Mucosa of descending colon (tissue), 3 donors: ENCODE measurements at regions not wholly inside any gene's neighbourhood (a gene's known extent, or its start where the extent isn't known, plus 50 kb on each side); places are given as distances from the start of the nearest gene placed in this dataset.

ENCODE experiments used
- ATAC-seq: fragments of 200-7000 bp; cut with Tn5 transposase; one replicate; pipeline ENCODE4 v1.9.1; 2020; ENCODE audit warnings: mild to moderate bottlenecking, moderate library complexity
- DNase-seq, 3 donors: peaks; one replicate each; pipeline ENCODE4 v3.0.0-alpha.2; 2020
- H3K36me3 ChIP-seq: fragments of 200-600 bp; one replicate; pipeline ENCODE4 v1.8.0; 2021; ENCODE audit warnings: low read depth, mild to moderate bottlenecking
- H3K4me1 ChIP-seq: fragments of 200-600 bp; one replicate; pipeline ENCODE4 v1.8.0; 2021; ENCODE audit warnings: low read depth, mild to moderate bottlenecking
- H3K4me3 ChIP-seq: fragments of 200-600 bp; one replicate; pipeline ENCODE4 v1.8.0; 2021; ENCODE audit warnings: mild to moderate bottlenecking
- H3K9me3 ChIP-seq: fragments of 200-600 bp; one replicate; pipeline ENCODE4 v1.8.0; 2021; ENCODE audit warnings: mild to moderate bottlenecking
- intact Hi-C, 2 donors: fragments of 100-400 bp; cut with DNase I in 1 of 2; cut with micrococcal nuclease in 1 of 2; formaldehyde crosslinking; loops; one replicate each; pipeline versions ENCODE4 v1.11.0 to v1.11.1; 2022; cut with DNase I, micrococcal nuclease
- TF ChIP-seq, protein P1 (sequence below): fragments of 200-600 bp; IDR thresholded peaks from one replicate; pipeline ENCODE4 v1.8.0; 2022; ENCODE audit warnings: antibody characterized with exemption, mild to moderate bottlenecking
- donor health status: DM: no; HTN: no; CAD: no; lungs with moderate emphysema.
- donor health status: DM: no; HTN: no; CAD: no.
- donor health status: DM: no; HTN: yes; CAD: no.

DNA sequence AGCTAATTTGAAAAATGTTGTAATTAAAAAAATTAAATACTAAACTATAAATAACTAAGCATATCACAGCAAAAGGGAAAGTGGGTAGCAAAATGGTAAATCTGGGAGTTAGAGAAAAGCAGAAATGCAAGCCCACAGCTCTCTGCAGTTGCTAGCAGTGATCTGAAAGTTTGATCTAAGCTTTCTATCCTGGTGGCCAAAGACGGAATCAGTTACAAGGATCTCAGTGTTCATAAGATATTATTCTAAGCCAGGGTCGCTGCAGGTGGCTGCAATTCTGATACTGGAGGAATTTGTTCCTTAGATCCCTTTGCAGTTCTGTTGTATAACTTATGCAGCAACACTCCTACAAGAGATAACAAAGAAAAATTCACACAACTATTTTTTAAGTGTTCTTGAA, 363.7 kb downstream of the SETD4 start:
- no peak for ATAC-seq
- intact Hi-C loops, result no loop called here
- Histone ChIP-seq H3K9me3 (no peaks in the 10 kb centered on the region), H3K4me3 (no peak overlapping the region), H3K36me3 (no peaks in the 10 kb centered on the region), H3K4me1 (no peaks in the 10 kb centered on the region)
- no peak for DNase-seq
- TF ChIP-seq, protein P1, sequence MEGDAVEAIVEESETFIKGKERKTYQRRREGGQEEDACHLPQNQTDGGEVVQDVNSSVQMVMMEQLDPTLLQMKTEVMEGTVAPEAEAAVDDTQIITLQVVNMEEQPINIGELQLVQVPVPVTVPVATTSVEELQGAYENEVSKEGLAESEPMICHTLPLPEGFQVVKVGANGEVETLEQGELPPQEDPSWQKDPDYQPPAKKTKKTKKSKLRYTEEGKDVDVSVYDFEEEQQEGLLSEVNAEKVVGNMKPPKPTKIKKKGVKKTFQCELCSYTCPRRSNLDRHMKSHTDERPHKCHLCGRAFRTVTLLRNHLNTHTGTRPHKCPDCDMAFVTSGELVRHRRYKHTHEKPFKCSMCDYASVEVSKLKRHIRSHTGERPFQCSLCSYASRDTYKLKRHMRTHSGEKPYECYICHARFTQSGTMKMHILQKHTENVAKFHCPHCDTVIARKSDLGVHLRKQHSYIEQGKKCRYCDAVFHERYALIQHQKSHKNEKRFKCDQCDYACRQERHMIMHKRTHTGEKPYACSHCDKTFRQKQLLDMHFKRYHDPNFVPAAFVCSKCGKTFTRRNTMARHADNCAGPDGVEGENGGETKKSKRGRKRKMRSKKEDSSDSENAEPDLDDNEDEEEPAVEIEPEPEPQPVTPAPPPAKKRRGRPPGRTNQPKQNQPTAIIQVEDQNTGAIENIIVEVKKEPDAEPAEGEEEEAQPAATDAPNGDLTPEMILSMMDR, result no peak

DNA sequence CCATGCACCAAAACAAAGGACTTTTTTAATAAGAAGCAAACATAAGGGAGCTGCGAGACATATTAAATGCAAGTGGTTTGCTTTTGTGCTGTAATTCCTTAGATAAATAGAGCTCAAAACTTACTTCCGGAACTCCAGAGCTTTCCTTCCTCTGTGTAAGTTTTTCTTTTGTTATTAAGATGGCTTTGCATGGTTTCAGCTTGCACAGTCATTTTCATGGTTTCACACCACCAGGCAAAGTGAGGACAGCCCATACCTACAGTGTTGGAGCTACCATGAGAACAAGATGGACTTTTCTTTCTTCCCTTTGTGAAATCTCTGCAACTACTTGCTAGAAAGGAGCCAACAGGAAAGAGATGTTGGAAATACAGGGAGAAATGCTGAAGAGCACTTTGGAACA, 368.0 kb downstream of the SETD4 start:
- Histone ChIP-seq H3K36me3 (no peaks in the 10 kb centered on the region), H3K9me3 (no peaks in the 10 kb centered on the region), H3K4me1 (no peaks in the 10 kb centered on the region), H3K4me3 (no peak overlapping the region)
- TF ChIP-seq, protein P1, result no peak
- intact Hi-C loops, result no loop called here
- DNase-seq (no peak), ATAC-seq (no peak)

DNA sequence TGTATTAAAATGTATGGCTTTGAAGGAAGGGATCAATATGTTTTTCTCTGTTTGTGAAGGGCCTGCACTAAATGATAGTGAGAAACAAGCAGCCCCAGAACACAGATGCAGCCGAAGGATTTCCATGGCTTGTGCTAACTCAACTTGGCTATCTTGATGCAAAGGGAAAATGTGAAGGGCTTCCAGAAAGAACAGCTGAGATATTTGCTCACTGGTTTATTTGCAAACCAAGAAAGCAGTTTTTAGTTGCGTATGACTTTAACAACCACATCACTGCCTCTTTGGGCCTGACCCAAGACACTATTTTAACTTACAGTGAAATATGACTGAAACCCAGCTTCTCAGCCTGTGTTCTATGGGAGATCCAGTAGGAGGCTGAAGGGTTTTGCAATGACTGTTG, 369.9 kb downstream of the SETD4 start:
- no peaks in the 10 kb centered on the region for H3K9me3 ChIP-seq
- intact Hi-C loops, result no loop called here
- H3K4me3 ChIP-seq, result no peak overlapping the region
- ATAC-seq, result no peak
- DNase-seq, result no peak
- H3K36me3 ChIP-seq, result no peaks in the 10 kb centered on the region
- no peaks in the 10 kb centered on the region for H3K4me1 ChIP-seq
- TF ChIP-seq, protein P1, result no peak

DNA sequence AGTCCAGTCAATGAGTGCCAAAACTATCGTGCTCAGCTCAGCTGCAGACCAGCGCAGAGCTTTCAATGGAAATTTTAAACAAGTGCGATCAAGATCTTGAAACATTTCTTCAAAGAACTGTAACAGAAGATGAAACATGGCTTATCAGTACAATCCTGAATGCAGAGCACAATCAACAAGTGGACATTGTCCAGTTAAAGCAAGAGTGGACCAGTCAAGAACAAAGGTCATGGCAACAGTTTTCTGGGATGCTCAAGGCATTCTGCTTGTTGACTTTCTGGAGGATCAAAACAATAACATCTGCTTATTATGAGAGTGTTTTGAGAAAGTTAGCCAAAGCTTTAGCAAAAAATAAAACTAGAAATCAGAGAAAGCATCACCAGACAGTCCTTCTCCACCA, 374.2 kb downstream of the SETD4 start:
- ATAC-seq, result no peak

GRCh38 chr21:35683664-35684304, 376.5 kb downstream of the SETD4 start:
- Histone ChIP-seq H3K9me3 (no peaks in the 10 kb centered on the region), H3K4me3 (no peak overlapping the region), H3K4me1 (no peaks in the 10 kb centered on the region), H3K36me3 (no peaks in the 10 kb centered on the region)
- ATAC-seq (no peak), DNase-seq (no peak)
- intact Hi-C loops, result no loop called here
- TF ChIP-seq, protein P1, result no peak

More for the DNA sequence above, 374.2 kb downstream of the SETD4 start:
- DNase-seq, result no peak
- no peaks in the 10 kb centered on the region for H3K4me1 ChIP-seq
- no peaks in the 10 kb centered on the region for H3K9me3 ChIP-seq
- TF ChIP-seq, protein P1, result no peak
- no peak overlapping the region for H3K4me3 ChIP-seq
- H3K36me3 ChIP-seq, result no peaks in the 10 kb centered on the region
- intact Hi-C loops, result no loop called here
